ENCODE measurements at regions not wholly inside any gene's neighbourhood (a gene's known extent, or its start where the extent isn't known, plus 50 kb on each side); places are given as distances from the start of the nearest gene placed in this dataset.

- TF ChIP-seq CTCF (IDR thresholded peaks at IDR 0.05; ENCODE audit: low read length): no peak
- TF ChIP-seq EZH2 (optimal IDR thresholded peaks at IDR 0.05; ENCODE audit: low read depth, low read length): no peak
Measured at GRCh38 chr14:100659345-100660001, 67.2 kb upstream of the DLK1 start.
